ENCODE measurements at regions not wholly inside any gene's neighbourhood (a gene's known extent, or its start where the extent isn't known, plus 50 kb on each side); places are given as distances from the start of the nearest gene placed in this dataset.

GRCh38 chr5:143562935-143563334 is 159.4 kb upstream of the NR3C1 start:
- TF ChIP-seq CTCF (conservative IDR thresholded peaks at IDR 0.05 in 1 of 2, IDR thresholded peaks at IDR 0.05 in 1 of 2; ENCODE audit: low read depth in 1 of 2, low read length in 2 of 2): no peak
- no peak for TF ChIP-seq EZH2 (IDR thresholded peaks at IDR 0.05; ENCODE audit: low read length, missing control alignments)

Data from fibroblast of lung (primary cell).